GM18508 (cell line): ENCODE measurements at regions not wholly inside any gene's neighbourhood (a gene's known extent, or its start where the extent isn't known, plus 50 kb on each side); places are given as distances from the start of the nearest gene placed in this dataset.

Source experiments
- ATAC-seq: cut with Tn5 transposase; IDR thresholded peaks from one replicate; pipeline ENCODE4 v1.9.1; 2021; ENCODE audit warnings: moderate number of reproducible peaks; ENCODE audit not compliant: insufficient read depth, unreplicated experiment

GRCh38 chr5:4243479-4244264 lies 648.0 kb downstream of the IRX1 start:
- ATAC-seq, result no peak

- no peak for ATAC-seq
Measured at GRCh38 chr5:4244306-4244705, 648.7 kb downstream of the IRX1 start.

- no peak for ATAC-seq
Measured at GRCh38 chr5:4245076-4245475, 649.4 kb downstream of the IRX1 start.

- ATAC-seq, result no peak
Measured at GRCh38 chr5:4245511-4245910, 649.9 kb downstream of the IRX1 start.

- no peak for ATAC-seq
Measured at GRCh38 chr5:4246447-4246846, 650.8 kb downstream of the IRX1 start.

- no peak for ATAC-seq
Measured at GRCh38 chr5:4250254-4250653, 654.6 kb downstream of the IRX1 start.

GRCh38 chr5:4252385-4252784 lies 656.8 kb downstream of the IRX1 start:
- no peak for ATAC-seq

- no peak for ATAC-seq
Measured at GRCh38 chr5:4254736-4255135, 659.1 kb downstream of the IRX1 start.

- no peak for ATAC-seq
Measured at GRCh38 chr5:4255441-4255840, 659.8 kb downstream of the IRX1 start.

- no peak for ATAC-seq
Measured at GRCh38 chr5:4258170-4258569, 662.5 kb downstream of the IRX1 start.

- no peak for ATAC-seq
Measured at GRCh38 chr5:4271193-4271592, 675.6 kb downstream of the IRX1 start.

- ATAC-seq, result no peak
Measured at GRCh38 chr5:4275232-4275631, 679.6 kb downstream of the IRX1 start.

GRCh38 chr5:4294878-4295277 lies 699.2 kb downstream of the IRX1 start:
- ATAC-seq, result no peak

- no peak for ATAC-seq
Measured at GRCh38 chr5:4295663-4296339, 700.2 kb downstream of the IRX1 start.

- ATAC-seq, result no peak
Measured at GRCh38 chr5:4306057-4306456, 710.4 kb downstream of the IRX1 start.

- no peak for ATAC-seq
Measured at GRCh38 chr5:4309026-4309425, 713.4 kb downstream of the IRX1 start.

GRCh38 chr5:4313138-4313537 lies 717.5 kb downstream of the IRX1 start:
- no peak for ATAC-seq

- ATAC-seq, result no peak
Measured at GRCh38 chr5:4319478-4320128, 724.0 kb downstream of the IRX1 start.

- no peak for ATAC-seq
Measured at GRCh38 chr5:4330327-4330726, 734.7 kb downstream of the IRX1 start.

- no peak for ATAC-seq
Measured at GRCh38 chr5:4335078-4335477, 739.4 kb downstream of the IRX1 start.

- ATAC-seq, result no peak
Measured at GRCh38 chr5:4337519-4337918, 741.9 kb downstream of the IRX1 start.
